ACC112 (cell line): ENCODE measurements at regions not wholly inside any gene's neighbourhood (a gene's known extent, or its start where the extent isn't known, plus 50 kb on each side); places are given as distances from the start of the nearest gene placed in this dataset.

ENCODE experiments used
- H2AFZ ChIP-seq: fragments of 200-600 bp; sonication (generic); one replicate; pipeline ENCODE4 v1.6.0; 2017; ENCODE audit warnings: antibody characterized with exemption, low read length; ENCODE audit not compliant: unreplicated experiment
- H3K27ac ChIP-seq: fragments of 200-600 bp; sonication (generic); 2 replicates; pipeline ENCODE4 v1.5.1; 2014; ENCODE audit warnings: low read depth, mild to moderate bottlenecking, antibody characterized with exemption, low read length, moderate library complexity
- H3K27me3 ChIP-seq: fragments of 200-600 bp; sonication (generic); 2 replicates; pipeline ENCODE4 v1.6.1; 2014; ENCODE audit warnings: mild to moderate bottlenecking, antibody characterized with exemption, low read length, moderate library complexity, mixed read lengths; ENCODE audit not compliant: insufficient read depth
- H3K36me3 ChIP-seq: fragments of 200-600 bp; sonication (generic); 2 replicates; pipeline ENCODE4 v1.6.1; 2016; ENCODE audit warnings: mild to moderate bottlenecking, antibody characterized with exemption, low read length, moderate library complexity, mixed read lengths; ENCODE audit not compliant: insufficient read depth
- H3K4me1 ChIP-seq: fragments of 200-600 bp; sonication (generic); one replicate; pipeline ENCODE4 v1.6.1; 2016; ENCODE audit warnings: low read length, mixed read lengths; ENCODE audit not compliant: insufficient read depth, unreplicated experiment, control insufficient read depth
- H3K4me3 ChIP-seq: fragments of 200-600 bp; sonication (generic); 2 replicates; pipeline ENCODE4 v1.5.1; 2014; ENCODE audit warnings: mild to moderate bottlenecking, low read depth, low read length
- H3K79me2 ChIP-seq: fragments of 200-600 bp; sonication (generic); one replicate; pipeline ENCODE4 v1.6.0; 2016; ENCODE audit warnings: low read length; ENCODE audit not compliant: control insufficient read depth, unreplicated experiment, insufficient read depth

- H3K27ac ChIP-seq = no peak overlapping the region
- H3K4me1 ChIP-seq = peaks cover 14% of the 10 kb centered on the region
- H3K27me3 ChIP-seq = no peaks in the 10 kb centered on the region
- no peaks in the 10 kb centered on the region for H3K79me2 ChIP-seq
- no peak overlapping the region for H3K4me3 ChIP-seq
- H2AFZ ChIP-seq = no peak overlapping the region
- no peaks in the 10 kb centered on the region for H3K36me3 ChIP-seq
Observed at GRCh38 chr12:105935106-105935505, 203.6 kb downstream of the NUAK1 start.

GRCh38 chr12:105935981-105936380, 202.8 kb downstream of the NUAK1 start:
- Histone ChIP-seq H3K4me1 (peaks cover 14% of the 10 kb centered on the region), H3K79me2 (no peaks in the 10 kb centered on the region), H3K27ac (no peak overlapping the region), H3K4me3 (no peak overlapping the region), H3K27me3 (peaks cover 3% of the 10 kb centered on the region; the same call in 1 of the 2 replicates), H3K36me3 (no peaks in the 10 kb centered on the region), H2AFZ (no peak overlapping the region)

GRCh38 chr12:105936496-105936895, 202.3 kb downstream of the NUAK1 start:
- H3K27ac ChIP-seq = no peak overlapping the region
- no peaks in the 10 kb centered on the region for H3K36me3 ChIP-seq
- peaks cover 8% of the 10 kb centered on the region; the same call in 1 of the 2 replicates for H3K27me3 ChIP-seq
- no peaks in the 10 kb centered on the region for H3K79me2 ChIP-seq
- H3K4me3 ChIP-seq = no peak overlapping the region
- H3K4me1 ChIP-seq = peaks cover 14% of the 10 kb centered on the region
- no peak overlapping the region for H2AFZ ChIP-seq

- peaks cover 14% of the 10 kb centered on the region for H3K4me1 ChIP-seq
- H3K4me3 ChIP-seq = no peak overlapping the region
- no peaks in the 10 kb centered on the region for H3K79me2 ChIP-seq
- no peaks in the 10 kb centered on the region for H3K36me3 ChIP-seq
- peaks cover 9% of the 10 kb centered on the region; the same call in 1 of the 2 replicates for H3K27me3 ChIP-seq
- H3K27ac ChIP-seq = no peak overlapping the region
- H2AFZ ChIP-seq = no peak overlapping the region
Observed at GRCh38 chr12:105937009-105937408, 201.7 kb downstream of the NUAK1 start.

GRCh38 chr12:105939181-105939721, 199.5 kb downstream of the NUAK1 start:
- Histone ChIP-seq H2AFZ (no peak overlapping the region), H3K27me3 (peaks cover 9% of the 10 kb centered on the region; the same call in 1 of the 2 replicates), H3K27ac (no peak overlapping the region), H3K4me1 (peaks cover 7% of the 10 kb centered on the region), H3K79me2 (no peaks in the 10 kb centered on the region), H3K36me3 (no peaks in the 10 kb centered on the region), H3K4me3 (no peak overlapping the region)

GRCh38 chr12:105942281-105942680, 196.5 kb downstream of the NUAK1 start:
- Histone ChIP-seq H3K27ac (no peak overlapping the region), H3K4me3 (no peak overlapping the region), H2AFZ (no peak overlapping the region), H3K4me1 (no peaks in the 10 kb centered on the region), H3K79me2 (no peaks in the 10 kb centered on the region), H3K27me3 (peaks cover 9% of the 10 kb centered on the region; the same call in 1 of the 2 replicates), H3K36me3 (no peaks in the 10 kb centered on the region)

GRCh38 chr12:105943525-105943924, 195.2 kb downstream of the NUAK1 start:
- H2AFZ ChIP-seq = no peak overlapping the region
- no peak overlapping the region for H3K4me3 ChIP-seq
- H3K4me1 ChIP-seq = no peaks in the 10 kb centered on the region
- H3K36me3 ChIP-seq = no peaks in the 10 kb centered on the region
- H3K79me2 ChIP-seq = no peaks in the 10 kb centered on the region
- no peak overlapping the region for H3K27ac ChIP-seq
- H3K27me3 ChIP-seq = peaks cover 9% of the 10 kb centered on the region; the same call in 1 of the 2 replicates

GRCh38 chr12:105944628-105945027, 194.1 kb downstream of the NUAK1 start:
- H3K36me3 ChIP-seq = no peaks in the 10 kb centered on the region
- H3K4me3 ChIP-seq = no peak overlapping the region
- no peak overlapping the region for H3K27ac ChIP-seq
- no peaks in the 10 kb centered on the region for H3K4me1 ChIP-seq
- no peak overlapping the region for H2AFZ ChIP-seq
- H3K27me3 ChIP-seq = peaks cover 9% of the 10 kb centered on the region; the same call in 1 of the 2 replicates
- H3K79me2 ChIP-seq = no peaks in the 10 kb centered on the region

- Histone ChIP-seq H3K4me3 (no peak overlapping the region), H3K27me3 (peaks cover 7% of the 10 kb centered on the region; the same call in 1 of the 2 replicates), H3K79me2 (no peaks in the 10 kb centered on the region), H3K4me1 (no peaks in the 10 kb centered on the region), H3K27ac (no peak overlapping the region), H3K36me3 (no peaks in the 10 kb centered on the region), H2AFZ (no peak overlapping the region)
Observed at GRCh38 chr12:105945880-105946279, 192.9 kb downstream of the NUAK1 start.

GRCh38 chr12:105946493-105946901, 192.3 kb downstream of the NUAK1 start:
- Histone ChIP-seq H3K36me3 (no peaks in the 10 kb centered on the region), H3K79me2 (no peaks in the 10 kb centered on the region), H2AFZ (no peak overlapping the region), H3K4me1 (no peaks in the 10 kb centered on the region), H3K27me3 (0 out of 2 replicates have a peak, but pooled peaks cover under 1% of the 10 kb centered on the region), H3K27ac (no peak overlapping the region), H3K4me3 (no peak overlapping the region)

GRCh38 chr12:105947906-105948305, 190.8 kb downstream of the NUAK1 start:
- H3K79me2 ChIP-seq = no peaks in the 10 kb centered on the region
- no peaks in the 10 kb centered on the region for H3K36me3 ChIP-seq
- H3K27ac ChIP-seq = no peak overlapping the region
- H3K27me3 ChIP-seq = no peaks in the 10 kb centered on the region
- no peaks in the 10 kb centered on the region for H3K4me1 ChIP-seq
- H3K4me3 ChIP-seq = no peak overlapping the region
- H2AFZ ChIP-seq = no peak overlapping the region
